ENCODE measurements at regions not wholly inside any gene's neighbourhood (a gene's known extent, or its start where the extent isn't known, plus 50 kb on each side); places are given as distances from the start of the nearest gene placed in this dataset.
A peak's percentile ranks its signal among the peaks of the same experiment; 100 is the strongest.

GRCh38 chr12:4852308-4852707 is 57.4 kb upstream of the KCNA1 start:
- no peaks in the 10 kb centered on the region for H3K36me3 ChIP-seq (ENCODE audit: low read depth)
- no peak overlapping the region for H3K4me2 ChIP-seq
- TF ChIP-seq EZH2 (IDR thresholded peaks at IDR 0.05; ENCODE audit: low read depth) = no peak
- TF ChIP-seq, protein P1, sequence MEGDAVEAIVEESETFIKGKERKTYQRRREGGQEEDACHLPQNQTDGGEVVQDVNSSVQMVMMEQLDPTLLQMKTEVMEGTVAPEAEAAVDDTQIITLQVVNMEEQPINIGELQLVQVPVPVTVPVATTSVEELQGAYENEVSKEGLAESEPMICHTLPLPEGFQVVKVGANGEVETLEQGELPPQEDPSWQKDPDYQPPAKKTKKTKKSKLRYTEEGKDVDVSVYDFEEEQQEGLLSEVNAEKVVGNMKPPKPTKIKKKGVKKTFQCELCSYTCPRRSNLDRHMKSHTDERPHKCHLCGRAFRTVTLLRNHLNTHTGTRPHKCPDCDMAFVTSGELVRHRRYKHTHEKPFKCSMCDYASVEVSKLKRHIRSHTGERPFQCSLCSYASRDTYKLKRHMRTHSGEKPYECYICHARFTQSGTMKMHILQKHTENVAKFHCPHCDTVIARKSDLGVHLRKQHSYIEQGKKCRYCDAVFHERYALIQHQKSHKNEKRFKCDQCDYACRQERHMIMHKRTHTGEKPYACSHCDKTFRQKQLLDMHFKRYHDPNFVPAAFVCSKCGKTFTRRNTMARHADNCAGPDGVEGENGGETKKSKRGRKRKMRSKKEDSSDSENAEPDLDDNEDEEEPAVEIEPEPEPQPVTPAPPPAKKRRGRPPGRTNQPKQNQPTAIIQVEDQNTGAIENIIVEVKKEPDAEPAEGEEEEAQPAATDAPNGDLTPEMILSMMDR (conservative IDR thresholded peaks at IDR 0.05) = no peak
- H3K4me1 ChIP-seq (replicated peaks; ENCODE audit: insufficient read depth) = no peaks in the 10 kb centered on the region
- POLR2A ChIA-PET (ENCODE audit: unreplicated experiment) = no interaction called here
- no peak overlapping the region for H3K27ac ChIP-seq
- no peak for DNase-seq
- H3K79me2 ChIP-seq (ENCODE audit: low read depth) = no peaks in the 10 kb centered on the region
- no peak overlapping the region for H3K4me3 ChIP-seq
- peaks cover 74% of the 10 kb centered on the region for H3K27me3 ChIP-seq (ENCODE audit: insufficient read depth, low read depth)
- no TSS peak for BruUV-seq (replicated peaks)
- CTCF ChIA-PET = interaction anchor here (0.7 kb wide), 1 partner anchor 360 kb away, joined by 4 read pairs; no protein-coding TSS in a partner anchor
- no peaks in the 10 kb centered on the region for H3K9me3 ChIP-seq (ENCODE audit: insufficient read depth, low read depth)
- 0 out of 2 replicates have a peak, but pooled peaks cover 4% of the 10 kb centered on the region for H4K20me1 ChIP-seq (ENCODE audit: insufficient read depth)
- no peaks in the 10 kb centered on the region for H3F3A ChIP-seq (ENCODE audit: insufficient read depth, low read depth)
- intact Hi-C loops (cut with micrococcal nuclease; ENCODE audit: unreplicated experiment) = no loop called here
- H2AFZ ChIP-seq = no peak overlapping the region
- H3K9me2 ChIP-seq (ENCODE audit: insufficient read depth) = no peaks in the 10 kb centered on the region

GRCh38 chr12:4852911-4853310 is 56.8 kb upstream of the KCNA1 start:
- H2AFZ ChIP-seq = no peak overlapping the region
- POLR2A ChIA-PET (ENCODE audit: unreplicated experiment) = no interaction called here

GRCh38 chr12:4855121-4855924 is 54.4 kb upstream of the KCNA1 start:
- POLR2A ChIA-PET (ENCODE audit: unreplicated experiment) = interaction anchor here (0.7 kb wide), 1 partner anchor 1522 kb away, joined by 4 read pairs; no protein-coding TSS in a partner anchor
- no peaks in the 10 kb centered on the region for H3K4me1 ChIP-seq (replicated peaks; ENCODE audit: insufficient read depth)
- H3F3A ChIP-seq (ENCODE audit: insufficient read depth, low read depth) = no peaks in the 10 kb centered on the region
- DNase-seq = peak; percentile 43 to 64
- H3K36me3 ChIP-seq (ENCODE audit: low read depth) = no peaks in the 10 kb centered on the region
- H3K4me2 ChIP-seq = no peak overlapping the region
- BruUV-seq (replicated peaks) = no TSS peak
- CTCF ChIA-PET = interaction anchor here (0.5 to 0.6 kb wide), 2 partner anchors 229 to 1910 kb away, joined by 3 to 7 read pairs; no protein-coding TSS in a partner anchor
- no peaks in the 10 kb centered on the region for H4K20me1 ChIP-seq (ENCODE audit: insufficient read depth)
- H2AFZ ChIP-seq = no peak overlapping the region
- peaks cover 95% of the 10 kb centered on the region for H3K27me3 ChIP-seq (ENCODE audit: insufficient read depth, low read depth)
- H3K9me2 ChIP-seq (ENCODE audit: insufficient read depth) = no peaks in the 10 kb centered on the region
- H3K79me2 ChIP-seq (ENCODE audit: low read depth) = no peaks in the 10 kb centered on the region
- no peaks in the 10 kb centered on the region for H3K9me3 ChIP-seq (ENCODE audit: insufficient read depth, low read depth)
- H3K27ac ChIP-seq = no peak overlapping the region
- intact Hi-C loops (cut with micrococcal nuclease; ENCODE audit: unreplicated experiment) = loop anchor here (1.0 to 5.0 kb wide), 2 partner anchors 229 to 587 kb away; no protein-coding TSS in a partner anchor
- no peak overlapping the region for H3K4me3 ChIP-seq
- TF ChIP-seq, protein P1 (conservative IDR thresholded peaks at IDR 0.05) = peak; percentile 82
- TF ChIP-seq EZH2 (IDR thresholded peaks at IDR 0.05; ENCODE audit: low read depth) = no peak

More at GRCh38 chr12:4852911-4853310, 56.8 kb upstream of the KCNA1 start:
- TF ChIP-seq, protein P1 (conservative IDR thresholded peaks at IDR 0.05) = no peak
- no peak for TF ChIP-seq EZH2 (IDR thresholded peaks at IDR 0.05; ENCODE audit: low read depth)
- CTCF ChIA-PET = interaction anchor here (0.7 kb wide), 1 partner anchor 359 kb away, joined by 4 read pairs; no protein-coding TSS in a partner anchor
- no peak overlapping the region for H3K27ac ChIP-seq
- 0 out of 2 replicates have a peak, but pooled peaks cover 4% of the 10 kb centered on the region for H4K20me1 ChIP-seq (ENCODE audit: insufficient read depth)
- H3K4me1 ChIP-seq (replicated peaks; ENCODE audit: insufficient read depth) = no peaks in the 10 kb centered on the region
- H3K79me2 ChIP-seq (ENCODE audit: low read depth) = no peaks in the 10 kb centered on the region
- H3K9me2 ChIP-seq (ENCODE audit: insufficient read depth) = no peaks in the 10 kb centered on the region
- no peak overlapping the region for H3K4me3 ChIP-seq
- H3K4me2 ChIP-seq = no peak overlapping the region
- peaks cover 80% of the 10 kb centered on the region for H3K27me3 ChIP-seq (ENCODE audit: insufficient read depth, low read depth)
- peak in 1 of 2 experiments; percentile 25 for DNase-seq
- H3F3A ChIP-seq (ENCODE audit: insufficient read depth, low read depth) = no peaks in the 10 kb centered on the region
- no peaks in the 10 kb centered on the region for H3K36me3 ChIP-seq (ENCODE audit: low read depth)
- H3K9me3 ChIP-seq (ENCODE audit: insufficient read depth, low read depth) = no peaks in the 10 kb centered on the region
- no TSS peak for BruUV-seq (replicated peaks)
- intact Hi-C loops (cut with micrococcal nuclease; ENCODE audit: unreplicated experiment) = no loop called here

All from PC-9 (cell line).